ENCODE measurements at regions not wholly inside any gene's neighbourhood (a gene's known extent, or its start where the extent isn't known, plus 50 kb on each side); places are given as distances from the start of the nearest gene placed in this dataset.
"Not testable (repeated sequence)": the region's sequence is repeated elsewhere in the genome, so short reads cannot be mapped to it uniquely, and the experiment has no call there.

GRCh38 chr14:88064841-88065240, 59.9 kb downstream of the GPR65 start:
- DNase-seq, result no peak

DNA sequence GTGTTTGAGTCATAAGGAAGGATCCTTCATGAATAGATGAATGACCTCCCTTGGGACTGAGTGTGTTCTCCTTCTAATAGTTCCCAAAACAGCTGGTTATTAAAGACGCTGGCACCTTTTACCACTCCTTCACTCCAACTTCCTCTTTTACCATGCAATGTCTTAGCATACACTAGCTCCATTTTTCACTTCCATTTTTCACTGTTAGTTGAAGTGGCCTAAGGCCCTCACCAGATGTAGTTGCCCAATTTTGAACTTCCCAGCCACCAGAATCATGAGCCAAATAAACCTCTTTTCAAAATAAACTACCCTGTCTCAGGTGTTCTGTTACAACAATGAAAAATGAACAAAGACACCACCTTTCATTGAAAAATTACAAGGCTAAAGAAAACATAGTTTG, 64.7 kb downstream of the GPR65 start:
- no peak for DNase-seq

- DNase-seq, result no peak
These were observed 70.5 kb downstream of the GPR65 start for GRCh38 chr14:88075269-88075981.

DNA sequence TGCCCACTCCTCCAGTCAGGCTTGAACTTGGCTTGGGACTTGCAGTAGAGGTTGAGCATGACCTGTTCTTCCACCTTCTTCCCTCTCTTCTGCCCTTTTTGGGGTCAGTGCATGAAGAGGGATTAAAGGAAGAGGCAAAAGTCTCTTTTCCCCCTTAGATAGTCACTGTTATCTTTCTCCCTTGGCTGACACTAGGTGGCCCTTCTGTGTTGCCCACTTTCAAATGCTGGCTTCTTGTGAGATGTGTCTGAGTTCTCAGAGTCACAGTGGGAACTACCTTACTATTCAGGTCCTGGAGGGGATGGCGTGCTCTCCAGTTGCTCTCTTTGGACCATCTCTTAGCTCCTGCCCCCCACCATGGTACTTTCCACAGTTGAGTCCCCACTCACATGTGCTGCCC, 73.6 kb downstream of the GPR65 start:
- no peak for DNase-seq

DNA sequence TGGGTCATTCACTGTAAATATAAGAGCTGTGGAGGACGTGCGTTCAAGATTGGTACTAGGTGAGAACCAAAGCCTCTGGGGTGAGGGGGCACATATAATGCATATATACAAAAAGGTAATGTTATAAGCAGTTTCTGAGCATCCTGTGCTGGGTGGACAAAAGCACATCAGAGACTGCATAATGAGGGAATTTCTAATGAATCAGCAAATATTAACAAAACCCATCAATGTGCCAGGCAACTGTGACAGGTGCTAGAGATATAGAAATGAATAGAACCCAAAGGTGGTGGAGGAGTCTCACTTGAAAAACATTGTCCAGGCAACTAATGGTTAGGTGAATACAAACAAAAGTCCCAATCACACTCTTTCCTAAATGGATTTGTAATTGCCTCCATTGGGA, 74.7 kb downstream of the GPR65 start:
- DNase-seq, result peak; percentile 18

DNA sequence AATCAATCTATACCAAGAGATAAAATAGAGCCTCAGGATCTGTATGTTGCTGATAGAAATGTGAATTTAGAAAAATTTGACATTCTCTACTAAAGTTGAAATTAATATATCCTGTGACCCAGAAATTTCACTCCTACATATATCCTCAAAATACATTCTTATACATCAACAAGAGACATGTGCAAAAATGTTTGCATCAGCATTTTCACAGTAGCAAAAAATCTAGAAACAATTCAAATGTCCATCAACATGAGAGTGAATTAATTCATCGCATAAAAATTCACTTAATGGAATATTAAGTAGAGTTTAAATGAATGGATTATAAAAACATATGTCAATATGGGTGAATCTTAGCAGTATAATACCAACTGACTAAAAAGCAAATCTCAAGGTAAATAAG, 80.8 kb downstream of the GPR65 start:
- DNase-seq, result no peak

GRCh38 chr14:88089445-88089844, 84.5 kb downstream of the GPR65 start:
- DNase-seq, result no peak

DNA sequence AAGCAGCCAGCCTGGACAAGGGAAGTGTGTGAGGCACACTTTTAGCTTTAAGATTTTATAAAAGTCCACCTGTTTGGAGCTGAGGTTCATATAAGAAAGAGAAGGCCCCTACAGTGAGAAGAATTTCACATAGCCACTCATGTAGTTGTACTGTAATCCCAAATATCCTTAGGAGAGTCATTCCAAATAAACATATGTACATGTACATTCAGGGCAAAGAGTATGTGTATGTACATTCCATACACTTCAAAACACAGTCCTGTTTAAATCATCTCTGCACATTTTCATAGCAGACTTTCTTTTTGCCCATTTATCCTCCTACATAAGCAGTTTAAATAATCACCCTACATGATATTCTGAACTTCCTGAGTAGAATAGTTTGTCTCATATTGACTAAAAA, 87.6 kb downstream of the GPR65 start:
- DNase-seq, result no peak

- no peak for DNase-seq
These were observed 90.9 kb downstream of the GPR65 start for GRCh38 chr14:88095791-88096190.

DNA sequence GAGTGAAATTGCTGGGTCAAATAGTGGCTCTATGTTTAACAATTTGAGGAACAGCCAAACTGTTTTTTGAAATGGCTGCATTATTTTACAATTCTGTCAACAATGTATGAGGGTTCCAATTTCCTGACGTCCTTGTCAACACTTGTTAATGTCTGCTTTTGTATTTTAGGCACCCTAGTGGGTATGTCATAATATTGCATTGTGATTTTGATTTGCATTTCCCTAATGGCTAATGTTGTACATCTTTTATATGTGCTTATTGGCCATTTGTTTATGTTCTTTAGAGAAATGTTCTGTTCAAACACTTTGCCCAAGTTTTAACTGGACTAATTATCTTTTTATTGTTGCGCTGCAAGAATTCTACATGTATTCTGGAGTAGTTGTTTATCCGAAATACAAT, 93.2 kb downstream of the GPR65 start:
- no peak for DNase-seq

DNA sequence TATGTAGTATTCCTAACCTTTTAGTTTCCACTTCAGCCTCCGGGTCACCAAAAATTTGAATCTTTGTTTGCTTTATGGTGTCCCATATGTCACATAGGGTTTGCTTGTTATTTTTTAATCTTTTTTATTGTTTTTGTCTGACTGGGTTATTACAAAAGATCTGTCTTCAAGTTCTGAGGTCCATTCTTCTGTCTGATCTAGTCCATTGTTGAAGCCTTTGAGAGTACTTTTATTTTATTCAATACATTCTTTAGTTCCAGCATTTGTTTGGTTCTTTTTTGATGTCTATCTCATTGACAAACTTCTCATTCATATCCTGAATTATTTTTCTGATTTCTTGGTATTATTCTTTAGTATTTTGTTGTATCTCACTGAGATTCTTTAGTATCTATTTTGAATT, 99.8 kb downstream of the GPR65 start:
- DNase-seq, result no peak

DNA sequence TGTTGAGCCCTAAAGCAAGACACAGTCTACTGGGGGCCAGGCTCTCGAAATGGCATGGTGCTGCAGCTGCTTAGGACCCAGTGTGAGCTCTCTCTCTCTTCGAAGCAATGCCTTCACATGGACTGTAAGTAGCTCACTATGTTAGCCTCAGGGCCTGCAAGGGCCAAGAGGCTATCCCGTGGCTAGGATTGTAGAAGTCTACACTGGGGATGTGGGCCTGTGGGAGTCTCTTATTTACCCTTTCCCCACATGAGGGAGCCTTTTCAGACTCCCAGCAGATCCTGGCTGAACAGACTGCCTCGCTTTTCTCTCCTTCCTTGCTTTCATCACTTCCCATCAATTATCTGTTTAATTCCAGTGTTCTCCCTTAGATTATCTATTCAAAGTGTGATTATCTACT, 101.4 kb downstream of the GPR65 start:
- no peak for DNase-seq

DNA sequence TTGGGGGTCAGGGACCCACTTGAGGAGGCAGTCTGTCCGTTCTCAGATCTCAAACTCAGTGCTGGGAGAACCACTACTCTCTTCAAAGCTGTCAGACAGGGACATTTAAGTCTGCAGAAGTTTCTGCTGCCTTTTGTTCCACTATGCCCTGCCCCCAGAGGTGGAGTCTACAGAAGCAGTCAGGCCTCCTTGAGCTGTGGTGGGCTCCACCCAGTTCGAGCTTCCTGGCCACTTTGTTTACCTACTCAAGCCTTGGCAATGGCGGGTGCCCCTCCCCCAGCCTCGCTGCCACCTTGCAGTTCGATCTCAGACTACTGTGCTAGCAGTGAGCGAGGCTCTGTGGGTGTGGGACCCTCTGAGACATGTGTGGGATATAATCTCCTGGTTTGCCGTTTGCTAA, 122.7 kb downstream of the GPR65 start:
- not testable (repeated sequence) for DNase-seq

- DNase-seq, result no peak
These were observed 123.9 kb downstream of the GPR65 start for GRCh38 chr14:88128816-88129215.

DNA sequence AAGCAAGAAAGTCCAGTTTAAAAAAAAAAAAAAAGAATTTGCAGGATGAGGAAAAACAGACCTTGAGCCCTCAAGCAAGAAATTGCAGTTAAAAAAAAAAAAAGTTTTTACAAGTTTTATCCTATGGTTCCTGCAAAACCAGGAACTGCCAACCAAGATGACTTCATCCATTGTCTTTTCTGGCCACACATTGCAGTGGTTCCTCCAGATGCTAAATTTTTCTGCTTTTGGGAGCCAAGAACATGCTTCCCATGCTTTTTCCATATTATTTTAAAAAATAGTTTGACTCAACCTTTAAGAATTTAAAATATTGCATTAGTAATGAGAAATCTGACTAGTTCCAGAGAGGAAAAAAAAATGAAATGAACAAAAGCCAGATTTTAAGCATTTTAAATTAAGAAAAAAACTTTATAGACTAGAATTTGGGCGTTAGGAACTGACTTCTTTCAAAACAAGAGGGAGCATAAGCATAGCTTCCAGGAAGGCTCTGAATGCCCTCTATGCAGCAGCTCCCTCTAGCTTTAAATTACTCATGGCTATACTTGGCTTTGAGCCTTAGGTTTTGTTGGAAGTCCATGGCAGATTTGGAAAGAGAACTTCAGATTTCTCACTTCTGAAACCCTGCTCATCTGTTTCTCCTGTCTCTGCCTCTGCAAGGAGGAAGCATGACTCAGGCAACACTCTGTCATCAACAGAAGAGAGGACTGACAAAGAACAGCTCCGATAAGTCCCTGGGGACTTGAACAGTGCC, 124.5 kb downstream of the GPR65 start:
- DNase-seq, result no peak

GRCh38 chr14:88130057-88130432, 125.1 kb downstream of the GPR65 start:
- no peak for DNase-seq
